Jurkat, Clone E6-1 (cell line): ENCODE measurements at regions not wholly inside any gene's neighbourhood (a gene's known extent, or its start where the extent isn't known, plus 50 kb on each side); places are given as distances from the start of the nearest gene placed in this dataset.
A peak's percentile ranks its signal among the peaks of the same experiment; 100 is the strongest.

Experiments
- DNase-seq: peaks from one replicate; pipeline ENCODE4 v3.0.0-alpha.2; 2011; ENCODE audit warnings: low read depth, low spot score
- H3K4me3 ChIP-seq: 2 replicates; pipeline ENCODE4 v1.5.1; 2011; ENCODE audit warnings: mild to moderate bottlenecking, low read length, control low read depth, moderate library complexity

GRCh38 chr22:23522623-23523251, 57.4 kb downstream of the IGLL1 start:
- no peak for DNase-seq
- H3K4me3 ChIP-seq, result no peak overlapping the region

- peak overlapping the region; percentile 62 for H3K4me3 ChIP-seq
- DNase-seq, result peak; percentile 80
Measured at GRCh38 chr22:23521441-23522113, 58.5 kb downstream of the IGLL1 start.

DNA sequence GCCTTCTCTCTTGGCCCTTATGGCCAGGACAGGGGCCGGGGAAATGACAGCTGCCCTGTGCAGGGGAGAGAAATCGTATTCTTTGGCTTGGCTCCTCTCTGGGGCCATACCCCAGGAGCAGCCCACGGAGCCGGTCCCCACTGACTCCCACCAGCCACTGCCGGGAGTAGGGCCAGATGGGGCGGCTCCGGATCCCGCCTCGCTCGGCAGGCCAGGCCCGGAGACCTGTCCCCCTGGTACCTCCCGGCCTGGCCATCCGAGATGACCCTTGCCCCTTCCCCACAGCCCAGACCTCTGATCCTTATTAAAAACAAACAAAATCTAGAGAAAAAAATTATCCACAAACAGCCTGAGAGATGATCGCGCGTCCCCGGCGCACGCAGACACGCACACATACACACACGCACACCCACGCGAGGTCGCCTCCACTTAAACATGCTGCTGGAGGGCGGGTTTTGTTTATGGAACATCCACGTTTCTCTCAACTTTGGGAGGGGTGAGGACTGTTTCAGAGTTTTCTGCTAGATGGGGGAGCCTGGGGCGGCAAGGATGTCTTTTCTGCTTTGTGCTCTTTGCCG, 59.1 kb downstream of the IGLL1 start:
- no peak for DNase-seq
- peak overlapping the region; percentile 62 for H3K4me3 ChIP-seq

GRCh38 chr22:23519442-23520157, 60.5 kb downstream of the IGLL1 start:
- DNase-seq, result no peak
- no peak overlapping the region for H3K4me3 ChIP-seq

GRCh38 chr22:23518376-23519187, 61.5 kb downstream of the IGLL1 start:
- no peak for DNase-seq

DNA sequence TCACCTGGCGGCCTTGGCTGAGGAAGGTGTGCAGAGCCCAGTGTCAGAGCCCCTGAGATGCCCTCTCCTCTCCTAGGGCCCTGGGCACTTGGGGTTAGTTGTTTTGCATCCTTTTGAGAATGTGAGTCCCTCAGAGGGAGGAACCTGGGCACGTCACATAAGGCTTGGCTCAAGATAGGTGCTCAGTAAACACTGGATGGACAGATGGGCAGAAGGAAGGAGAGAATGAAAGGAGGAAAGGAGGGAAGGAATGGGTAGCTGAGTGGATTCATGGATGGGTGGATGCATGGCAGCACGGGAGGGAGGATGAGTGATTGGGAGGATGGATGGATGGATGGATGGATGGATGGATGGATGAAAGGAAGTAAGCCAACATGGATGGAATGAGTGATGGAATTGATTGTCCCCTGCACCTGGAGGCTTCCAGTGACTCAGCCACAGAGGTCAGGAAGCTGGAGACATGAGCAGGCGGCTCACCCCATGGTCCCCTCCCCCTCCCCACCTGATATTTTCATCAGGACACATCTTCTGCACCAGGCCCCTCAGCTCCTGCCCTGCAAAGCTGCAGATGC, 62.2 kb downstream of the IGLL1 start:
- DNase-seq, result no peak
- H3K4me3 ChIP-seq, result no peak overlapping the region

More at GRCh38 chr22:23518376-23519187, 61.5 kb downstream of the IGLL1 start:
- H3K4me3 ChIP-seq, result no peak overlapping the region

DNA sequence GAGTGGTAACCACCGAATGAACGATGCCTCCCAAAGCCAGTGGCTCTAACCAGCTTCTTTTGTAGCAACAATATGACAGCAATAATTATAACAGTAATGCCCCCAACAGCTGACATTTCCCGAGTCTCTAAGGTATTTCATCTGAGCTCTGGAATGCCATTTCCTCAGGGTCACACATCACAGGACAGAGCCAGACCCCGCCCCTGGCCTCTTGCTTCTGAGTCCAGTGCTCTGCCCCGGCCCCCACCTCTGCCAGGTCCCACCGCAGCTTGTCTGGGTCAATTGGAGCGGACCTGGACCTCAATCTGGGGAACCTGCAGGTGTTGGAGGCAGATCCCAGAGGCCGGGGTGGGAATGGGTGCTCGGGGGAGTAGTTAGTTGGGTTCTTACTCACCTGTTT, 63.8 kb downstream of the IGLL1 start:
- H3K4me3 ChIP-seq, result no peak overlapping the region
- DNase-seq, result no peak

DNA sequence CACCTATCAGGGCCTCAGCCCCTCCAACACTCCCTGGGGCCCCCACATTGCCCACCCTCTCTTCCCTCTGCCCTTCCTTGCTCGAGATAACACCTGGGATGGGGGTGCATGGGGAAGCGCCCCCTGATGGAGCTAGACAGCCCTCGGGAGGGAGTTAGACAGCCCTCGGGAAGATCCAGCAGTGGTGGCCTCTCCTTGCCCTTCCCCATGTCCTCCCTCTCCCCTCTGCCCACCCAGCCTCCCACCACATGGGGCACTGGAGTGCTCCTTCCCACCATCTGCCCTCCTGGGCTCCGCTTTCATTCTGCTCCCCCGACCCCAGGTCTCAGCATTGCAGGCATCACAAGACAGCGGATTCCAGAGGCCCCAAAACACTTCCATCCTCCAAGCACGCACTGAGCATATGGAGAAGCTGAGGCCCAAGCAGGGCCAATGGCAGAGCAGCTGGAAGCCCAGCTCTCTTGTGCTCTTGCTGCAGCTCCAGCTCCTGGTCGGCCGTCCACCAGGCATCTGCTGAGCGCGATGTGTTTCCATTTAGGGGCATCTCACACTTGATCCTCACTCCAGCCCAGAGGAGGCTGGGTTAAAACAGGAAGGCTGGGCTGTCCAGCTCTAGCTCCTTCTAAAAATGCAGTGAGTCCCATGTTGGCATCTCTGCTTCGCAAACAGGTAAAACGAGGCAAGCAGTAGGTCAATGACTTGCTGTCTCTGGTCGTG, 65.6 kb downstream of the IGLL1 start:
- DNase-seq, result no peak
- no peak overlapping the region for H3K4me3 ChIP-seq

GRCh38 chr22:23513705-23514104, 66.4 kb downstream of the IGLL1 start:
- no peak overlapping the region for H3K4me3 ChIP-seq
- no peak for DNase-seq

GRCh38 chr22:23513133-23513532, 67.0 kb downstream of the IGLL1 start:
- H3K4me3 ChIP-seq, result no peak overlapping the region
- no peak for DNase-seq

DNA sequence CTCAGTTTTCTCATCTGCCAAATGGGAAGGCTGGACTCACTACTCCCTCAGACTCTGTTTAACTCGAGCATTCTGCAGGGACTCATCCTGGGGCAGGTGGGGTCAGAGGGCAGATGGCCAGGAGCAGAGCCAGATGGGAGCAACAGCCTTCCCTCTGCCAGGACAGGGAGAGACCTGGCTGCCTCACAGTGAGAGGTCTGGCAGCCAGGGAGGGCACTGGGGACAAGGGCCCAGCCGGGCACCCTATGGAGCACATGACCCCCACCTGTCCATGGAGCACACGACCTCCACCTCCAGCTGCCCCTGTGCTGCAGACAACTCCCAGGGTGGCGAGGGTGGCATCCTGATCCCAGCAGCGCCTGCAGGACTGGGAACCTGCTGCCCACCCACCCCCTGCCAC, 67.4 kb downstream of the IGLL1 start:
- no peak overlapping the region for H3K4me3 ChIP-seq
- no peak for DNase-seq

- DNase-seq, result no peak
- no peak overlapping the region for H3K4me3 ChIP-seq
Measured at GRCh38 chr22:23512348-23512705, 67.8 kb downstream of the IGLL1 start.

DNA sequence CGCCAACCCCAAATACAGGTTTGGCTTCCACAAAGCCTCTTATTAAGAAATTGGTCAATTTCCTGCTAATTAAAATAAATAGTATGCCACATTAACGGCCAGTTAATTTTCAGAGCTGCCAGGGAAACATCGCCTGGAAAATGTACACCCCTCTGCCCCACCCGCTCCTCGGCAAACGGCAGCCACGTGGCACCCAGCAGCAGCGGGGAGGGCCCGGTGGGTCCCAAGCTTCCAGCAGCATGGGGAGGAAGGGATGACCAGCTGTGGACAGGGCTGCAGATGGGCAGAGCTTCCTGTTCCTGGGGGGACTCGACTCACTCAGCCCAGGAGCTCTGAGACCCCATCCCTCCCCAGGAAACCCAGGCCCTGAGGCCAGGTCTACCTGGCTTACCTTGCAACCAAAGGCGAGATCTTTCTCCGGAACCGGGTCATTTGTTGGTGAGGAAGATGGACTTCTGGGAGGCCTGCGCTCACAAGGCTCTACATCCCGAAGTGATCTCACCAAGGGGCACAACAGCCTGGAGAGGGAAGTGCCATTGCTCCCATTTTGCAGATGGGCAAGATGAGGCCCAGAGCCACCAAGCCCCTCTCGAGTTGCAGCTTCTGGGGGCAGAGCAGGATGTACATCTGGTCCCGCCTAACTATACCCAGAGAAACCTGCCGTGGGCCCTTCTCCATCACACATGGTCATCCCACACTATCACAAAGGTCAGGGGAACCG, 68.3 kb downstream of the IGLL1 start:
- DNase-seq, result no peak
- H3K4me3 ChIP-seq, result no peak overlapping the region

DNA sequence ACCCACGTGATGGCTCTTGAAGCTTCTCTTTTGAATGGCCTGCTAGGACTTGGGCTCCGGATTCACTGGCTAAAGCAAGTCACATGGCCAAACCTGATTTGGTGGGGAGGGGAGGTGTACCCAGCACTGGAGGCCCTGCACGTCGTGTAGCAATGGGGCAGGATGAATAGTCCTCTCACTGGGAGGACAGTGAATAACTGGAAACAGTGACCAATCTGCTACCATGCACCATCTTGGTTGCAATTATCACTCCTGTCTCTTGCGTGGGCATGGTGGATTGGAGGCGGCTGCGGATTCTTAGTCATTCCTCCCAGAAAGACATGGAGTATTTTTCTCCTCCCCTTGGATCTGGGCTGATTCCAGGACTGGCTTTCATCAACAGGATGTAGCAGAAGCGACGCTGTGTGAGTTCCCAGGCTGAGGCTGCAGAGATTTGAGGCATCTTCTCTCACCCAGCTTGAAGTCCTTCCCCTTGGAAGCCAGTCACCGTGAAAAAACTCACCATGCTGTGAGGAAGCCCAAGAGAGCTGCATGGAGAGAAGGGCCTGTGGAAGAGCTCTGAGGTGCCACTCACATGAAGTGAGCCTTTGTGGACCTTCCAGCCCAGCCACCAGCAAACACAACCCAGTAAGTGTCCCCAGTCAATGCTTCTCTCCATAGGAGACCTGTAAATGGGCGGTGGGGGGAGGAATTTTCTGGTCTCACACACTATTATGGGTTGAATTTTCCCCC, 70.4 kb downstream of the IGLL1 start:
- DNase-seq, result no peak
- no peak overlapping the region for H3K4me3 ChIP-seq

- DNase-seq, result no peak
Measured at GRCh38 chr22:23504516-23504915, 75.6 kb downstream of the IGLL1 start.

GRCh38 chr22:23503736-23504440, 76.2 kb downstream of the IGLL1 start:
- no peak for DNase-seq

More at GRCh38 chr22:23504516-23504915, 75.6 kb downstream of the IGLL1 start:
- no peak overlapping the region for H3K4me3 ChIP-seq

GRCh38 chr22:23503142-23503541, 76.9 kb downstream of the IGLL1 start:
- DNase-seq, result no peak
- H3K4me3 ChIP-seq, result no peak overlapping the region

More at GRCh38 chr22:23503736-23504440, 76.2 kb downstream of the IGLL1 start:
- no peak overlapping the region for H3K4me3 ChIP-seq
